ENCODE measurements at regions not wholly inside any gene's neighbourhood (a gene's known extent, or its start where the extent isn't known, plus 50 kb on each side); places are given as distances from the start of the nearest gene placed in this dataset.

DNA sequence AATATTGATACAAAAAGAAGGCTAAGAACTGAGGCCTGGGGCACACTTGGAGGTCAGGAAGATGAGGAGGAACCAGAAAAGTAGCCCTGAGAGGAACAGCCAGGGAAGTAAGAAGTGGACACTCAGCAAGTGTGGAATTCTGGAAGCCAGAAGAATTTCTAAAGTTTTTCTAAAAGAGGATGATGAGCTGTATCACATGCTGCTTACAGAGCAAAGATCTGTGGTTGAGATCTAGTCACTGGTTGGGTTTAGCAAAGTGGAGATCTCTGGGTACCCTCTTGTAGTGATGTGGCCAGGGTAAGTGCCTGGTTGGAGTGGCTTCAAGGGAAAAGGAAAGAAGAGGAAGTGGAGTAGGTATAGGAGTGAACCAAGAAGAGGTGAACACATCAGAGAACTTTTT, 95.4 kb upstream of the DAZL start:
- TF ChIP-seq, protein P1, sequence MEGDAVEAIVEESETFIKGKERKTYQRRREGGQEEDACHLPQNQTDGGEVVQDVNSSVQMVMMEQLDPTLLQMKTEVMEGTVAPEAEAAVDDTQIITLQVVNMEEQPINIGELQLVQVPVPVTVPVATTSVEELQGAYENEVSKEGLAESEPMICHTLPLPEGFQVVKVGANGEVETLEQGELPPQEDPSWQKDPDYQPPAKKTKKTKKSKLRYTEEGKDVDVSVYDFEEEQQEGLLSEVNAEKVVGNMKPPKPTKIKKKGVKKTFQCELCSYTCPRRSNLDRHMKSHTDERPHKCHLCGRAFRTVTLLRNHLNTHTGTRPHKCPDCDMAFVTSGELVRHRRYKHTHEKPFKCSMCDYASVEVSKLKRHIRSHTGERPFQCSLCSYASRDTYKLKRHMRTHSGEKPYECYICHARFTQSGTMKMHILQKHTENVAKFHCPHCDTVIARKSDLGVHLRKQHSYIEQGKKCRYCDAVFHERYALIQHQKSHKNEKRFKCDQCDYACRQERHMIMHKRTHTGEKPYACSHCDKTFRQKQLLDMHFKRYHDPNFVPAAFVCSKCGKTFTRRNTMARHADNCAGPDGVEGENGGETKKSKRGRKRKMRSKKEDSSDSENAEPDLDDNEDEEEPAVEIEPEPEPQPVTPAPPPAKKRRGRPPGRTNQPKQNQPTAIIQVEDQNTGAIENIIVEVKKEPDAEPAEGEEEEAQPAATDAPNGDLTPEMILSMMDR (IDR thresholded peaks at IDR 0.05 in 2 of 3, conservative IDR thresholded peaks at IDR 0.05 in 1 of 3; ENCODE audit: control insufficient read depth in 2 of 3, extremely low read depth in 1 of 3, insufficient read depth in 1 of 3, low read depth in 3 of 3, low read length in 3 of 3) = no peak
- no peak for TF ChIP-seq SMC3 (IDR thresholded peaks at IDR 0.05; ENCODE audit: borderline replicate concordance, low read length)
- TF ChIP-seq, protein P2, sequence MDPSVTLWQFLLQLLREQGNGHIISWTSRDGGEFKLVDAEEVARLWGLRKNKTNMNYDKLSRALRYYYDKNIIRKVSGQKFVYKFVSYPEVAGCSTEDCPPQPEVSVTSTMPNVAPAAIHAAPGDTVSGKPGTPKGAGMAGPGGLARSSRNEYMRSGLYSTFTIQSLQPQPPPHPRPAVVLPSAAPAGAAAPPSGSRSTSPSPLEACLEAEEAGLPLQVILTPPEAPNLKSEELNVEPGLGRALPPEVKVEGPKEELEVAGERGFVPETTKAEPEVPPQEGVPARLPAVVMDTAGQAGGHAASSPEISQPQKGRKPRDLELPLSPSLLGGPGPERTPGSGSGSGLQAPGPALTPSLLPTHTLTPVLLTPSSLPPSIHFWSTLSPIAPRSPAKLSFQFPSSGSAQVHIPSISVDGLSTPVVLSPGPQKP (IDR thresholded peaks at IDR 0.05; ENCODE audit: low read depth, low read length) = no peak
